Erythroblast (primary cell): ENCODE measurements at regions not wholly inside any gene's neighbourhood (a gene's known extent, or its start where the extent isn't known, plus 50 kb on each side); places are given as distances from the start of the nearest gene placed in this dataset.

Experiments used
- DNase-seq, 2 experiments: peaks; one replicate each; lab custom pipeline; 2025; lab: John Stamatoyannopoulos, UW
- GATA1 ChIP-seq: IDR thresholded peaks from 2 replicates; pipeline ENCODE4 v1.6.1; 2011; ENCODE audit warnings: low read depth, mild to moderate bottlenecking, control low read depth, low read length, moderate library complexity
- POLR2A ChIP-seq: IDR thresholded peaks from 2 replicates; pipeline ENCODE4 v1.6.1; 2011; ENCODE audit warnings: mild to moderate bottlenecking, low read length

DNA sequence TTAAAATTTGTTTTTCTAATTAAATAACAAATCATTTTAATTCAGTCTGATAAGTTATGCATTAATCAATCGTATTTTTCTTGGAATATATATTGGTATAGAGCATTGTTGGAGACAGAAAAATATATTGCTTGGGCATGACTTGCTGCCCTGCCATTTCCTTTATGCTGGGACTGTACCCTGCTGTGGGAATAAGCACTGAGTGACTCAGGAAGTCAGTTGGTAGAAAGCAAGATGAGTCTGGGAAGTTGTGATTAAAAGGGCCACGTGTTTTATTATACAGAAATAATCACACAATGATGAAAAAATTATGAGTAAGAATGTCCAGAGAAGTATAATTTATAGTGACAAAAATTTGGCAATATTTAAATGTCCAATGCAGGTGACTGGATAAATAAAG is 139.5 kb downstream of the KIF18A start:
- TF ChIP-seq GATA1 (no peak), POLR2A (no peak)
- DNase-seq: no peak

DNA sequence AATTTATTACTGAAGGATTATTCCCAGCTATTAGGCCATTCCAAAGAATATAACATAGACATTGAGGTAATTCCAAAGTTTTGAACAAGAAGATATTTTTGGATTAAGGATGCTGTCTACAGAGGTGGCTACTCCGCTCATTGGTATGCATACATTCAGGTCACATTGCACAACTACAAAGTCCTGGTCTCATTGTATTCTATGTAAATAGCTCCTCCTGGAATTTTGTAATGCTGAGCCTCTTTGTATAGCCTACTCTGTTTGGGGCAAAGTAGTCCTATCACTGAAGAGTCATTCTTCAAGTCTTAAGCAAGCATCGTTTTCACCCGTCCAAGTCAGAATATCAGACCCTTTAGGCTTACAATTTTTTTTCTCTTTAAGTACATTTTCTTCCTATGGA is 142.4 kb downstream of the KIF18A start:
- no peak for TF ChIP-seq POLR2A
- no peak for TF ChIP-seq GATA1

DNA sequence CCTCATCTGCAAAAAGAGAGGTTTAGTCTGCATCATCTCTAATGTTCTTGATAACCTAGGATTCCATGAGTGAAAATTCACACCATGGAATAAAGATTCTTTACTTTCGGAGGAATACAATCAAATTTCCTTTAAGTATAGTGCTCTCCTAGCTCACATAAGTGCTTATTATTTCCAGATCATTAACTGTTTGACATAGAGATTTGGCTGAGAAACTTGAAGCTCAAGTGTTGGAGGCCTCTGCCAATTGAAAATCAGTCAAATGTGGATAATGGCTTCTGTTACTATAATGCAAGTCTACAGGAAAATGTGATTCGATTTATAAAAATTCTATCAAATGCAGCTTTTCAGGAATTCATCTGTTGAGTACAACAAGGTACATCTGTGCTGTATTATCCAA is 144.6 kb downstream of the KIF18A start:
- DNase-seq: no peak
- TF ChIP-seq POLR2A (no peak), GATA1 (no peak)

More for the DNA sequence above, 142.4 kb downstream of the KIF18A start:
- DNase-seq: no peak

DNA sequence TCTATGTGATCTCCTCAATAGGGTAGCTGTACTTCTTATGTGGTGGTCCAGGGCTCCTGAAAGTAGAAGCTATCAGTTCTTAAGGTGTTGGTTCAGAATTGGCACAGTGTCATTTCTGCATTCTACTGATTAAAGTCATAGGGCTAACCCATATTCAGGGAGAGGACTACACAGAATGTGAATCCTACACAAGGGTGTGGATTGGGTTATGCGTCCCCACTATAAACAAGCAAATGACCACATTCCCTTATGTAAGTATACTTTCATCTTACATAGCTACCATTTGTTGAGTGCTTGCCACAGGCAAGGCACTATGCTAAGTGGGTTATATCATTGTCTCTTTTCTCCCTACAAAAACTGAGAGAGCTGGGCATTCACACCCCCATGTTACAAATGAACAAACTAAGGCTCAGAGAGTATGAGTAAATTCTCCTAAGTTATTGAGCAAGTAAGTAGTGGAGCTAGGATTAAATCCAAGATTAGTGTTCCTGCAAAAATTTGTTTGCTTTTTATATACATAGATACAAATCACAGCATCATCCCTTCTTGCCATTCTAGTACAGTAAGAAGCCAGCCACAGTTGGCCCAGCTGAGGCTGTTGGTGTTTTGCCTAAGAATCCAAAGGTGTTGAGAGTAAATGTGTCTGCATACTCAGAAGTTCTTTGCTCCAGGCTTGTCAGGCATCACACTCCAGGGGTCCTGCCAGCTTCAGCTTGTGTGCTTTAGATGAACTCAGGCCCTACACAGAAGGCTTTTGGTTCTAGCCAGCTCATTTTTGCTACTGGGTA is 157.8 kb downstream of the KIF18A start:
- DNase-seq: no peak
- TF ChIP-seq GATA1 (no peak), POLR2A (no peak)

DNA sequence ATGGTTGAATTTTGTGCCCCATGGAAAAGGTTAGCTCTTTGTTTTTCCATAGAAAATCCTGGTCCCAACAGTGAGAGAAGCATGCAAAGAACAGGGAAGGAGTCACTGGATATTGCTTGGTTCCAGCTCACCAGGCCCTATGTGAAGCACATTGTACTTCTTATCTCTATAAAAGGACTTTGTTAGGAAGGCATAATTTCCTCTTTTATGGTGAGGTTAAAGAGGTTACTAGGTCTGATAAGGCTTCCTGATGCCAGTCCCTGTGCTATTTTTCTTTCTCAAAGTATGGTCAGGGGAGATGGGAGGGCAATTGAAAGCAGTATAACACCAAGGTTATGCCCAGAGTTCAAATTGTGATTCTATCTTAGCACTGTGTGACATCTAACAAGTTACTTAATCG is 162.6 kb downstream of the KIF18A start:
- no peak for DNase-seq
- TF ChIP-seq POLR2A (no peak), GATA1 (no peak)

DNA sequence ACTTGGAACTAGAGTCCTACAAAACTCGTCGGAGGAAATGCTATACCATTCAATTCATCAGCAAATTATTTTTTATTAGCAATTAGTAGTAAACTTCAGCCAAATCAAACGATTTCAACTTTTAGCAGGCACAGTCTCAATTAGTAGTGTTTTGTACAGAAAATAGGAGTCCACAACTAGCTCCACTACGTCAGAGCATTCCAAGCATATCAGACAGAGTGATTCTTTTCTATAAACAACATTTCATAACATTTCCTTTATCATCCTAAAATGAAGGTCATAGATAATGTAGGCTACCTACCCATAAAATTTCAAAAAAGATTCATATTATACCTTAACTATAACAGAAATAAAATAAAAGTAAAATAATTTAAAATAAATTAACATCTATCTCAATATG is 169.9 kb downstream of the KIF18A start:
- DNase-seq: no peak
- TF ChIP-seq POLR2A (no peak), GATA1 (no peak)

DNA sequence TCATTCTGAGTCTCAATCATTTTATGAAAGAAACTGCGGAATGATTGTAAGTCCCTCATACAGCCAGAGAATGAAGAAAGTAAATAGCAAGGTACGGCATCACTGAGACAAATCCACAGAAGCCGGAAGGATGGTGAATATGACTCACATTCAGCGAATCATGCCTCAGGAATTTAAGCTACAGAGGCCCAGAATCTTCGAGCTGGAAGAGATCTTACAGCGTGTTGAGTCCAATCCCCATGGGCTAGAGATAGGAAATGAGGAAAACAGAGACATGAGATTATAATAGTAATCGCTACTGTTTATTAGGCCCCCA is 173.2 kb downstream of the KIF18A start:
- no peak for TF ChIP-seq GATA1
- TF ChIP-seq POLR2A: no peak
- DNase-seq: no peak

DNA sequence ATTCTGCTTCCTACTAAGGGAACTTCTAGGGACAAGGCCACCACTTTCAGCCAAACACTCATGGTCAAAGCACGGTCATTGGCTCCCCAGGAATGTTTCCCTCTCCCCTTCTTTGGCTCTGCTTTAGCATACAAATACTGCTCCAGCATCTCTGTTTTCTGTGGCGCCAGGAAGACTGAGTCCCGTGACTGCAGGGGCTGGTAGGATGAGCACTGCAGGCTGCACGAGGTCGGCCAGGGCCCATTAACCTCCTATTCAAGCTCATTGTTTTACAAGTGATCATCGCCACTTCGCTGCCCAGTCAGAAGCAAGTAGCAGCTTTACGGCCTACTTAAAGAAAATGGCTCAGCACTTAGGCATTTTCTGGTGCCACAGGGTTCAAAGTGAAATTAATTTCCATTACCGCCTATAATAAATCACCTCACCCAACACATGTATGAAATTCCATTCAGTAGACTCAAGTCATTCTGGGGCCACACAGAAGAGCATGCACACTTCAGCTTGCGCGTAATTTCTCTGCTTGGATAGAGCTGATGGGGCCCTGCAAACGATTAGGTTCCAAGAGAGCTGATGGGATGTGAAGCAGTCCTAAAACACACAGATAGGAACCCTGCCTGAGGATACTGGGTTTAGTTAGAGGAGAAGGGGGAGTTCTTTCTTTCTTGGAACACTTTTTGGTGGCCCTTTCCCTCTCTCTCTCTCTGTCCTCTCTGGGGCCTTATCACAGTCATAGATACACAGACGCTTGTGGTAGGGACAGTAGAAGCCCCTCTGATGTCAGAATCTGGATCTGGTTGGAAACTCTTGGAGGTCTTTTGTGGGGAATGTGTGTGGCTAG is 173.7 kb downstream of the KIF18A start:
- no peak for TF ChIP-seq POLR2A
- no peak for TF ChIP-seq GATA1
- no peak for DNase-seq

DNA sequence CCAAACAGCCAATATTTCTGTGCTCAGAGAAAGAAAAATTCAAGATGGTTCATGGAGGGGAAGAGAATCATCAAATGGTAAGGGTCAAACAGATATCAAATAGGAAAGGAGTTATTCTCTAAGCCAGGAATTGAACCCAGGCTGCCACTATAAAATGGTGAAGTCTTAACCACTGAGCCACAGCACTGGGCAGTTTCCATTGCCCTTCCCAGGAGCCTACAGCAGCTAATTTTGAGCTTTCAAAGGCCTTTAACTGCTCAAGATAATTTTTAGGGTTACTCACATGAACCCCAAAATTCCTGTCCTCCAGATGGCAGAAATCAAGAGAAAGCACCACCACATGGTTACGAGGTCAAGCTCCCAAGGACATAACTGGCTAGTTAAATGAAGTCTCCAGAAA is 176.2 kb downstream of the KIF18A start:
- TF ChIP-seq GATA1 (no peak), POLR2A (no peak)

DNA sequence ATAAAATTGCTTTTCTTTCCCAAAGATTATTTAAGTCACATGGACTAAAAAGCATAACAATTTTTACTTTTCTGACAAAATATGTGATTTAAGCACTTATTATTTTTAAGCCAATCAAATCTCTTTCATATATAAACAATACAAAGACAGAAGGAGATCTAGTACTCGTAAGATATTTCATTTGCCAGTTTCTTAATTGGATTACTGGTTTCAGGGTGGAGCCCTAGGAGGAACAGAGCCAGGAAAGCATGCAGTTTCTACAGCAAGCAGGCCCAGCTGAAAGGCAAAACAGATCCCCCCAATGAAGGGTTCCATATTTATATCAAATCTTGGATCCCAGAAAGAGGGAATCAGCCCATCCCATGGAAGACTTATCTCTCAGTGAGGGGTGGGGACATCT is 177.0 kb downstream of the KIF18A start:
- TF ChIP-seq POLR2A (no peak), GATA1 (no peak)
- no peak for DNase-seq

More for the DNA sequence above, 176.2 kb downstream of the KIF18A start:
- DNase-seq: no peak

DNA sequence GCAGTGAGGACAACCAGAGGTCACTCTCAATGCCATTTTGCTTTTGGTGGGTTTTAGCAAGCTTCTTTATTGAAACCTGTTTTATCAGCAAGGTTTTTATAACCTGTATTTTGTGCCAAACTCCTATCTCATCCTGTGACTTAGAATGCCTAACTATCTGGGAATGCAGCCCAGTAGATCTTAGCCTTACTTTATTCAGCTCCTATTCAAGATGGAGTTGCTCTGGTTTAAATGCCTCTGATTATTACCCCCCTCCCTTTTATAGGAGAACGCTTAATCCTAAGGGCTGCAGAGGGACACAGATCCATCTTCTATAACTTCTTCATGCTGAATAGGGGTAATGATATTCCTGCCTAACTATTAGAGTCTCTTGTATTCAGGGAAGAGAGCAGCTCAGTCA is 179.1 kb downstream of the KIF18A start:
- TF ChIP-seq POLR2A (no peak), GATA1 (no peak)
- no peak for DNase-seq

DNA sequence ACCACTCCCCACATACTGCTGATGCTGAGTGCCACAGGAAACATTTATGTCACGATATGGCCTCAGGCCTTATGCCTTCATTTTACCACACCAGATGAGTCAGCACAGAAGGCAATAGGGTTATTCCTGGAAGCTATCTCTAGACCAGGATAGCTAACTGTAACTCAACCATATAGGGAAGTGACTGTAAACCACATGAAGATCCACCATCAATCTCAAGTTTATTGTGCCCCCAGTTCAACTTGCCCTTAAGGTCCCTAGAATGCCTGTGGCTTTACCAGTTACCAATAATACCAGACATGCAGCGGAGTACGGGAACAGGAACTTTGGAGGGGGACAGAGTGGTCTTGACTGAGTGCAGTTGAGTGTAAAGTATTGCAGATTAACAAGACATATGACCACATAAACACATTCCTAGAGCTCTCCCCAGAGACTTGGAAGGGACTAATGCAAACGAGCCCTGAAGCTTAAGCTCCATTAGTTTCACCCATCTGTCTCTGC is 180.9 kb downstream of the KIF18A start:
- no peak for DNase-seq
- no peak for TF ChIP-seq GATA1
- TF ChIP-seq POLR2A: no peak

DNA sequence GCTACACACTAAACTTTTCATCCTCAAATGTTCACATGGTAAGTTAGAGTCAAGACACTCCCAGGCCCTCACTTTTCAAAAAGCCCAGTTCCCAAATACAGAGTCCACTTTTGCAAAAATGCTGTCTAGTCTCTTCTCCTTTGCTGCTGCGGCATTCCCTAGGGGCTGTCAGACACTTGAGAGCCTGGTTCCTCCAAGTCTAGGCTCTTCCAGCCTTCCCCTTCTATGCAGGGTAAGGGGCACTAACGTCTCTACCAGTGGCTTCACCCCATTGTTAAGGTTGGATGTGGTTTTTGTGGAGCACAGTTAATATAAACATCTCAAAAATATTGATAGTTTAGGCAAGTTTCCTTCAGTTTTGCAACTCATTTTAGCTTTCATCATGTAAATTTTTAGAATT is 181.5 kb downstream of the KIF18A start:
- no peak for DNase-seq
- no peak for TF ChIP-seq GATA1
- TF ChIP-seq POLR2A: no peak

DNA sequence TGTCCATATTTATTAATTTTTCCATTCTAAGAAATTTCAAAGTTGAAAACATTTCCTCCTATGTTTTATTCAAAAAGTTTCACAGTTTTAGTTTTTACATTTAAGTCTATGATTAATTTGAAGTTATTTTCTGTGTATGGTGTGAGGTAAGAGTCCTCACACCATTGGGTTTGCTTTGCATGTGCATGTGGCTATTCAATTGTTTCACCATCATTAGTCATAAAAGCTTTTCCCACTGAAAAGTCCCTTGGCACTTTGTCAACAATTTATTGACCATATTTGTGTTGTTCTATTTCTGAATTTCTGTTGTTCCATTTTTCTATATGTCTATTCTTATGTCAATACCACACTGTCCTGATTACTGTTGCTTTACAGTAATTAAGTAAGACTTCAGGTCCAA is 186.5 kb downstream of the KIF18A start:
- TF ChIP-seq GATA1 (no peak), POLR2A (no peak)
- DNase-seq: no peak
